ENCODE measurements at regions not wholly inside any gene's neighbourhood (a gene's known extent, or its start where the extent isn't known, plus 50 kb on each side); places are given as distances from the start of the nearest gene placed in this dataset.

DNA sequence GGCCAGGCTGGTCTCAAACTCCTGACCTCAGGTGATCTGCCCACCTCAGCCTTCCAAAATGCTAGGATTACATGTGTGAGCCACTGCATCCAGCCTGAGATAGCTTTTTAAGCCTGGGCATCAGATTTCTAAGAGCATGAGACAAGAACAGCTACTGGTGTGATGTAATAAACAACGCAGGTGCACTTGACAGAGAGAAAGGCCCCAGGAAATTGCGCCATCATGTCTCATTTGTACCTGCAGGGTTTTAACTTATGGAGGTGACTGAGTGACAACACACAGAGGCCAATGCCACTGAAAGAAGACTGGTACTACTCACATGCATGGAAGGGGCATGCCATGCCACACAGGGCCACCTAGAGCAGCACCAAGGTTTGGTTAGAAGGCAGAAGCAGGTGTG is 209.4 kb downstream of the SP3 start:
- TF ChIP-seq, protein P1, sequence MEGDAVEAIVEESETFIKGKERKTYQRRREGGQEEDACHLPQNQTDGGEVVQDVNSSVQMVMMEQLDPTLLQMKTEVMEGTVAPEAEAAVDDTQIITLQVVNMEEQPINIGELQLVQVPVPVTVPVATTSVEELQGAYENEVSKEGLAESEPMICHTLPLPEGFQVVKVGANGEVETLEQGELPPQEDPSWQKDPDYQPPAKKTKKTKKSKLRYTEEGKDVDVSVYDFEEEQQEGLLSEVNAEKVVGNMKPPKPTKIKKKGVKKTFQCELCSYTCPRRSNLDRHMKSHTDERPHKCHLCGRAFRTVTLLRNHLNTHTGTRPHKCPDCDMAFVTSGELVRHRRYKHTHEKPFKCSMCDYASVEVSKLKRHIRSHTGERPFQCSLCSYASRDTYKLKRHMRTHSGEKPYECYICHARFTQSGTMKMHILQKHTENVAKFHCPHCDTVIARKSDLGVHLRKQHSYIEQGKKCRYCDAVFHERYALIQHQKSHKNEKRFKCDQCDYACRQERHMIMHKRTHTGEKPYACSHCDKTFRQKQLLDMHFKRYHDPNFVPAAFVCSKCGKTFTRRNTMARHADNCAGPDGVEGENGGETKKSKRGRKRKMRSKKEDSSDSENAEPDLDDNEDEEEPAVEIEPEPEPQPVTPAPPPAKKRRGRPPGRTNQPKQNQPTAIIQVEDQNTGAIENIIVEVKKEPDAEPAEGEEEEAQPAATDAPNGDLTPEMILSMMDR (IDR thresholded peaks at IDR 0.05) = no peak
- no peak for TF ChIP-seq POLR2A (IDR thresholded peaks at IDR 0.05)

All from prostate gland (tissue), 2 donors.